NCI-H82 treated with DMSO at 0.1 percent for 48 hours (cell line): ENCODE measurements at regions not wholly inside any gene's neighbourhood (a gene's known extent, or its start where the extent isn't known, plus 50 kb on each side); places are given as distances from the start of the nearest gene placed in this dataset.

Experiments
- DNase-seq: peaks from one replicate; lab custom pipeline; 2025; ENCODE audit not compliant: unreplicated experiment; lab: John Stamatoyannopoulos, UW

DNA sequence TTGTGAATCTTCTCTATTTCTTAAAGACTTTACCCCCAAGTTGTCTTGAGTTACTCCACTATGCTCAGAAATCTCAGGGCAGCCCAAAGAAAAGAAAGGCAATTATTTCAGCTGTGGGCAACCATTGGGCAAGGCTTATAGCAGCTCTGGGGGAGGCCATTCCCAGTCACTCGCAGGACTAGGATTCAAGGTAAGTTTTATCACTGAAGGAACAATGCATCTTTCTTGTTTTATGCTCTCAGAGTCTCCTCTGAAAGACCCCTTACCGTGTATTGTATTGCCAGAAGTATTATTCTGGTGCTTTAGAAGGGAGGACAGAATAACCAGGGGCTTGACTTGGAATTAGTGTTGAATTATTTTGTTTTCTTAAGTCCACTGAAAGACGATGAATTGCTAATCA is 586.3 kb upstream of the MAP3K7 start:
- DNase-seq, result no peak

DNA sequence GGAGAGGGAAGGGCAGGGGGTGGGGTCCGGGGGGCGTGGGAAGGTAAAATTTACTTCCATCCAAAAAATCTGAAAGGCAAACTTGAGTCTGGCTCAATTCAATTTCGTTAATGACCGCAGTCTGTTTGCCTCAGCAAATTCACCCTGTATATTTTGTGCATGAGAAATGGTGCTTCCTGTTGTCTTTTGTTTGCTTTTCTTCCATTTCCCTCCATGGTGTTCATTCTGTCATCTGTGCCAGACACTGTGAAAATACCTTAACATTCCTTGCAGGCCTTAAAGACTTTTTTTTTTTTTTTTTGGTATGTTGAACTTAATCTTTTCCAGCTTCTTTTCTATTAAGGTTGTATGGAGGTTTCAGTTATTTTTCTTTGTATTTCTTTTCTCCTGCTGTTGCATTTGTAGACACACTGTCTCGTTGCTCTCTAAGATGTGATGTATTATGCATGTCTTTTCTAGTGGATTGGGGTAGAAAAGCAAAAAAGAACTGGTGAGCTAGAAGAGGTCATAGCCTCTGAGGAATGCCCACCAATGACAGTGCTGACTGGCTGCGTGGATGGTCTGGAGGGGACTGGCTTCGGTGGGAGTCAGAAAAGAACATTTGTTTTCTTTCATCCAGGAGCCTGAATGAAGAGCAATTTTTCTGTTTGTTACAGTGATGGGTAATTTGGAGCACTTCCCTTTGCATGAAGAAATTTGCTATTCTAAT is 585.0 kb upstream of the MAP3K7 start:
- no peak for DNase-seq

DNA sequence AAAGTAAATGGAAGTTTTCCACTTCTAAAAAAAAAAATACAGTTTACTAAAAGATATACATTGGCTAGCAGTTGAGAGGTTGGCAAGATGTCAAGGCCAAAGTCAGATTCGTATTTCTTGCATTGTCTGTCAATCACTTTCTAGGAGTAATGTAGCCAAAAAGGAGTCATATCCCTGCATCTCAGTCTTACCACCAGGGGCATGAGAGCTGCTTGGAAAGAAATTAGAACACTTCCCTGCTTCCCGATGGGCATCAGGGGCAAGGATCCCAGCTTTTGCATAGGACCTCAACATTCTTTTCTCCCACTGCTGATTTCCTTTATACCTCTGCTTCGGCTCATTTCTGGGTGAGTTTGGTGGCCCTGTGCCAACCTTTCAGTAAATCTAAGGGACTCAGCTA is 581.0 kb upstream of the MAP3K7 start:
- DNase-seq, result no peak

DNA sequence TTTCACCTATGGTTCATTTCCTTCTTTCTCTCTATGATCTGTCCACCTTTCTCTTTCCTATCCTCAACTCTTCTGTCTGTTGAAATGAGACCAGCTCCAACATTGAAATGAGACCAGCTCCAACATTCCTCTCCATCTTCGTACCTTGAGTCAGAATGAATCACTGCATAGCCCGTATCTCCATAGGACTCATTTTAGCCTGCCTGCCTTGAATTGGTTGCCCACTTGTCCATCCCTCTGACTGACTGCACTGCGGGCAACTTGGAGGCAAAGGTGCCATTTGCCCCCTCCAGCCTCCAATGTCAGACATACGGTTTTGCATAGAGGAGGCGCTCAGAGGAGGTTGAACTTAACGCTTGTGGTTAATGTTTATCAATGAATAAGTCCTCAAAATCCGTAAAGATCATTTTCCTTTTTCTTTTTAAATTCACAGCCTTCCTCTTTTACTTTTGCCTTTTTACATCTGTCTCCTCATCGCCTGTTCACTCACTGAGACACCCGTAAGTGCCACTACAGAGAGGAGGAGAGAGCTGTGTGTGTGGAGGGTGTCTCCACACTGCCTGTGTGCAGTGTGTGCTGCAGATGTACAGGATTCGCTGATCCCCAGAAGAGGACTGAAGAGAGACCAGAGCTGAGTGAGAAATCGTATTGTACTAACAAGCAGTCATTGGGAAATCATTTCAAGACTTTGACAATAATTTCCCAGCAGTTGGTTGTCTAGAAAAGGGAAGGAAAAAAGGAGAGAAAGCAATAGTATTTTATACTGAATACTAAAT is 579.6 kb upstream of the MAP3K7 start:
- DNase-seq, result no peak

DNA sequence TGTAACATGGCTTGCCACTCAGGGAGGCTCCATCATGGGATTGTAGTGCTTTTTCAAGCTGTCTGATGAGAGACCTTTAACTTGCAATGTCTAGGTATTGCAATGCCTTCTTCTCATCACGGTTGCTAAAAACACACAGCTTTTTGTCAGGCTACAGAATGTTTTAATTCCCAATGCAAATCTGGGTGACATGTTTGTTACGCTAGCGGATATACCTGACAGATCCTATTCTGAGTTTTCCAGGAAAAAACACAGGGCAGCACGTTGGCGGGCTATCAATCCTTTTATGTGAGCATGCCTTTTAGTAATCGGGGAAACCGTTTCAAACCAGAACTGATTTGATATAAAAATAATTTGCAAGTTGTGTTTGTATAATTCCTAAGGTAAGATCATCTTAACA is 577.2 kb upstream of the MAP3K7 start:
- DNase-seq, result no peak

DNA sequence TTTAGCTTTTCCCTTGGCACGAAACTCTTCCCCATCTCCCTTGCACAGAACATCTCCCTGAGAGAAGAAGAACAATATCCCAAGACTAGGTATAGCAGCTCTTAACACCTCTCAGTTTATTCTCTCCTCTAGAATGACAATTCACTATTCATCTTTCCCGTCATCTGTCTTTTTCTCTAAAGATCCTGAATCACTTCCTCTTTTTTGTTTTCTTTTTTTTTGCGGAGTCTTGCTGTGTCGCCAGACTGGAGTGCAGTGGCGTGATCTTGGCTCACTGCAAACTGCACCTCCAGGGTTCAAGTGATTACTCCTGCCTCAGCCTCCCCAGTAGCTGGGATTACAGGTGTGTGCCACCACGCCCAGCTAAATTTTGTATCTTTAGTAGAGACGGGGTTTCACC is 574.4 kb upstream of the MAP3K7 start:
- DNase-seq, result no peak

DNA sequence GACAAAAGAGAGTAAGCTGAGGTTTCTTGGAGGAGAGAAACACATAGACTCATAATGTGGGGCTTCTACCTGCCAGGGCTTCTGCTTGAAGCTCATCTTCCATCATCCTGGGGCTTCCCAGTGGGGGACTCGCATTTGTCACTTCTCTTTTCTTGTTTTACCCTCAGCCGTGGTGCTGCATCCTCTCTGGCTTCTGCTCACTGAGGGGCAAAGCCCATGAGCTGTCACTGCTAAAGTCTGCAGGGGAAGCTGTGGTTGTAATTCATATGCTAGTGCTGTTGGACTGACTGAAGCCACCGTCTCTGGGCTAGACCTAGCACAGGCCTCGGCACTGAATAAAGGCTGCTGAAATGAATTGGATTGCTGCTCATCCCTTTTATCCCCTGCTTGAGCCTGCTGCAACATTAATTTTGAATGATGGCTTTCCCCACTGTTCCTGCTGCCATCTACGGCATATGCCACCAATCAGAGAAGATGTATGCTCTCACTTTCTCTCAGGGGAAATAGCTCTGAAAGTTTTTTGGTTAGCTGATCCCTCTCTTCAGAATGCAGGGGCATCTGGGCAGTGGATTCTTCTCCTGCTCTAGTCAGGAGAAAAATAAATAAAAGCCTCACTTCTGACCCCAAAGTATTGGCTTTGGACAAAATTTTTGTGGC is 568.4 kb upstream of the MAP3K7 start:
- no peak for DNase-seq

DNA sequence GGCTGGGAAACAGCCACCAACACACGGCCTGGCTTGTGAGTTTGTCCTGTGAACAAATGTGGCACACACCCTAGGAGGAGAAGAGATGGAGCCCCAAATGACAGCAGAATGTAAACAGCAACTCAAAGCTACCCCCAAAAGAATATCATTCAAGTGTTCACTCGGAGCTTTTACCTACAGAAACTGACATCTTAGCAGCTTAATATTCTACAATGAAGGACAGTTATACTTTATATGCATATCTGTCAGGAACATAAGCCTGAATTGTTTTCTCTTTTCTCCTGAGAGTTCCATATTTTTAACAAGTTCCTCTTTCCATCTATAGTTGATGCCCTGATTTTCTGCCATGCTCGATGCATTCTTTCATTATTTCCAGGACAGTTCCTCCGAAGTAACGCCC is 566.0 kb upstream of the MAP3K7 start:
- no peak for DNase-seq

DNA sequence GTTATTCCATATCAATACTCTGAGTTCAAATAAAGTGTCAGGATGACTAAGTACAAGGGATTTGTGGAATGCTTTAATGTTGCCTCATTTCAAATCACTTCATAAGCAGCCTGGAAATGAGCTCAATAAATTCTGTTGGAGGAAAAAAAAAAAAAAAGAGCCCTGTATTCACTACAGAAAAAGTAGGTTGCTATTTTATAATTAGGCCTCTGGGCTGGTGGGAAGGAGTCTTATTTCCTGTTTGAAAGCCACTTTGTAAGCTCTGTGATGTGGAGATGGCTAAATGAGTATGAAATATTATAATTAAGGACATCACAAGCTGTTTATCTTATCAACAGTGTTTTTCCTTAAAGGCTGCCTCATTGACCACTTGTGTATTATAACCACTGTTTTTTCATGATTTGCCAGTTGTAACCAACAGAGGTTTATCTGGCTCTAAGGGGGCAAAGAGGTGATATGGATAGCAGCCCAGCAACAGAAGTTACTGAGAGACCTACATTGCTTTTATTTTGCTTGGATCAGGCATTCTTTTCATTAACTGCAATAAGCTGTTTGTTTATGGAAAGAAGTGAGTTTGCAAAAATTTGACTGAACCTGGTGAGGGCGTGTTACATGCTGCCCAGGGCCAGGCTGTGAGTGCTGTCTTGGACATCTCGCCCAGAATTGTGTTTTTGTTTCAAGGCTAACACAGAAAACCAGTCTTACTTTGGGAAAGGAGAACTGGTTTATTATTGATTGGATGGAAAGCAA is 563.3 kb upstream of the MAP3K7 start:
- DNase-seq, result no peak

DNA sequence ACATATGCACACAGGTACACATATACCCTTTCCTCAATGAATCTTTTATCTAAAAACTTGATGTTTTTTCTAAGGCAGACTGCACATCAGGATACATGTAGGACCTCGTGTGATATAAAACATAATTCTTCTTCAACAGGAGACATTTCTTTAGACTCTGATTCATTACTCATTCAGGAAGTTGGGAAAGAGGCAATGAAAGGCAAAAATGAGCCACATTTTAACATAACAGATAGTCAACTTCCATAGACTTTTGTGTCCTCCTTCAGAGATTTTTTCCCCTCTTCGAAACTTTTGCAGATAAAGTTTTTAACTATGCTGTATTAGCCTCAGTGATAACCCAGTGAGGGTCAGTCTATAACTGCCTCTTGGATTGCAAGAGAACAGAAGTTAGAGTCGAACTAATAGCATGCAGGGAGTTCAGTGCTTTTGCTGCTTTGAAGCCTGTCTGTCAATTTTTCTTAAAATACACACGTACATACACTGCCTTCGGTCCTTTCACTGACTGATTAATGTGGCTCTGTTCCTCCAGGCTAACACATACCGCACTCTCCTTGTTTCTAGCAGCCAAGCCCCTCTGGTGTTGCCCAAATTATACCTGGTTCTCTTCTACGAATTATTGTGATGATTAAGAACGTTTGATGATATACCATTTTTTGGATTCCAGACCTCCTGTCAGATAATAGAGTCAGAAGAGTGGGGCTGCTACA is 562.5 kb upstream of the MAP3K7 start:
- DNase-seq, result no peak

DNA sequence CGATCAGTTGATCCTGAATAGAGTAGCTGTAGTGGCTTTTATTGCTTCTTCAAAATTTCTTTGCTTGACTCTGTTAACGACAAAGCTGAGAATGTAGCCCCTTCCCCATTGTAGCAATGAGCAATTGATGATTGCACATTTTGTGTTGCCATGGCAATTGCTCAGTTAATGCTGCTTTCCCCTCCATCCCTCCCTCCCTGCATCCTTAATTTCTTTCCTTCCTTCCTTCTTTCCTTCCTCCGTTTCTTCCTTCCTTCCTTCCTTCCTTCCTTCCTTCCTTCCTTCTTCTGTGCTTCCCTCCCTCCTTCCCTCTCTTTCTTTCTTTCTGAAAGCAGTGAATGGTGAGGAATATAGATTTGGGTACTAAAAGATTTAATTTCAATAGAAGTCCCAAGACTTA is 557.3 kb upstream of the MAP3K7 start:
- DNase-seq, result no peak

DNA sequence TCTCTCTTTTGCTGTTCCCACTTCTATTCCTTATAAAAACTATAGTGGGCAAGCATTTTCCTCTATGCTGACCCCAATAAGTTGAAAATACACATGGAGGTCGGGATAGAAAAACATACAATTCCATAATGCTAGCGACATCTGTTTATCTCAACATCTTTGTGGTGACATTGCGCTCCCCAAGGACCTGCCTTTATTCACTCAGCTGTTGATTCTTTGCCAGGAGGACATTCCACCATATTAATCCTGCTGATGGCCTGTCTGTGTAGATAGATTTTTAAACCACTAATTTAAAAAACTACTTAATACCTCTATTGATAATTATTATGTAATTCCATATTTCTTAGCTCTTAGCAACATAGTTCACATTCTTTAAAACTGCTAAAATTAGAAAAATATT is 555.3 kb upstream of the MAP3K7 start:
- DNase-seq, result no peak

DNA sequence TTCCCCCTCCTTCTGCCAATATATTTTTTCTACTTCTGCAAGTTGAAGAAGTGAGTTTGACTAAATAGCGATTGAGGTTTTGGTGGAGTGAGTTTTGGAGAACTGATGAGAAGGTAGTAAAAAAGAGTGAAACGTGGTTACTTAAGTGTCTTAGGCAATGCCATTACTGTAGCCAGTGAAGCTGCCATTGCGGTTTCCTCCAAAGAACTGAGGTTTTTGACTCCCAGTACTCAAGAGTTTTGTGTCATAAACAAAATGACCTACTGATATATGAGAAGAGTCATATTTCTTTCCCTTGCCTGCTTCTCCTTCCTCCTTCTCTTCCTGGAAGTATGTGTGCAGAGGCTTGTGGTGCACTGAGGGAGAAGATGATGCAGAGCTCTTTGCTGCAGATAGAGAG is 554.5 kb upstream of the MAP3K7 start:
- no peak for DNase-seq

DNA sequence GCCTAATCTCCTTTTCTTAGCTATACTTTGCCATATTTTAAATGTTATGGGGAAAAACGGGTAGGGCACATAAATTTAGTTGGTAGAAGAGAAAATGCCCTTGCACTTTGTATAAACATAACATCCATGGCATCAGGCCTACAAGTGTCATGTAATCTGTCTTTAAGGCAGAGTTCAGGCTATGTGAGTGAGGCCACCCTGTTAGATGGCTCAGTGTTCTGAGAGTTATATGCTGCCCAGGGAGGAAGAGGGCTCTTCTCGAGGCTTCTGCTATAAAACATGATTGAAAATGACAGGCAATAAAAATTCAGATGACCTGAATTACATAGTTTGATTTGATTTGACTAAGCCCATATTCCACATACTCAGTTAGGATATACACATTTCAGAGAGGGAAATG is 553.6 kb upstream of the MAP3K7 start:
- no peak for DNase-seq

DNA sequence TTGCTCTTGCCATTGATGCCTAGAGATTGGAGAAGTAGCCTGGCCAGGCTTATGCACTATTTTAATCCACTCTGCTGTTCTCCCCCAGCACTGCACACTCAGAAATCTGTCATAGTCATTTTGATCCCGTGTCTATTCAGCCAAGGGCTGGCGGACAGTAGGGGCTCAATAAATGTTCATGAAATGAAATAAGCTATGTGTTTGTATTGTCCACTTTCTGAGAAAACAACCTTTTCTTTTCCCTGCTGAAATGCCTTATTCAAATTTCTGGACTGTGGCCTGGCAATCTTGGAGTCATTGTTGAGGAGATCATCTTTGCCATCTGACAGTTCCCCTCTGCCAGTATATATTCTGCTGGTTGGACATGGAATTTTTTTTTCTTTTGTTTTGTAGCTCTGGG is 550.4 kb upstream of the MAP3K7 start:
- no peak for DNase-seq

DNA sequence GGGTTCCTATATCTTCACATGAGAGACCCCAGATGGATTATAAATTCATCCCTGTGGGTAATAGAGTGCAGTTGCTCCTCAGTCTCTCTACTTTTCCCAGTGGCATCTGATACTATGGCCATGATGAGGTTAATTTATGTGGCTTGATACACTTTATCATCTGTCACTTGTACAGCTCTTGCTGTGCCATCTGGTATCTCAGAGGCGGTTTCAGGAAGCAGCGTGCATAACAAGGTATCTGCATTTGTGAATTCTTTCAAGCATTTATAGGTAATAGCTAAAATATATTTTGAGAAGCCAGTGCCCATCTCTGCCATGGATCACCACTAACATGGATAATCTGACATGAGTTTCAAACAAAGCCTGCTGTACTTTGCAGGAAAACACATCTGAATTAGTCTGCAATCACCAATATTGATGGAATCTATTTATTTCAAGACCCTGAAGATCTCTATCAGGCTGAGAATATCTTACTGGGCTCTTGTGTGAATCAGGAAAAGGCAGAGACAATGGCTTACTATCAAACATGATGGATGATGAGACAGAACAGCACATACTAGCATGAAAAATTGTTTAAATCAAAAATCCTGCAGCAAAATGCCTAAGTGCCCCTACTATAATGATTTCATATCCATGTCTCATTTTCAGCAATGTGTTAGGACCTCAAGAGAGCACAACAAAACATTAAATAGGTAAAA is 548.7 kb upstream of the MAP3K7 start:
- no peak for DNase-seq

DNA sequence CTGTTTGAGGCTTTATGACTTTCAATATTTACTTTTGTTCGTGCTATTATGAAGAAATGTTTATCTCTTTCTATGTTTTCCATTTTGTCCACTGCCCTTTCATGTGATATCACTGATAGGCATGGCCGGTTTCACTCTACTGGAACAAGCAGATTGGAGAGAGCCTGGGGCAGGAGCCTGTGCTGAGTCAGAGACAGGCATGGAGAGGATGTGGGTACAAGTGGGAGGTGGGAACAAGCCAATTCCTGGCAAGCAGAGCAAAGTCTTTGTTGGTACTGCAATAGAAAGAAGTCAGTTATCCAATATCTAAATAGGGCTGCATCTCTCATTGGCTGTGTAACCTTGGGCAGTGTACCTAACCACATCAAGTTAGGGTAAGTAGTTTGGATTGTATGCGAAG is 545.6 kb upstream of the MAP3K7 start:
- no peak for DNase-seq

DNA sequence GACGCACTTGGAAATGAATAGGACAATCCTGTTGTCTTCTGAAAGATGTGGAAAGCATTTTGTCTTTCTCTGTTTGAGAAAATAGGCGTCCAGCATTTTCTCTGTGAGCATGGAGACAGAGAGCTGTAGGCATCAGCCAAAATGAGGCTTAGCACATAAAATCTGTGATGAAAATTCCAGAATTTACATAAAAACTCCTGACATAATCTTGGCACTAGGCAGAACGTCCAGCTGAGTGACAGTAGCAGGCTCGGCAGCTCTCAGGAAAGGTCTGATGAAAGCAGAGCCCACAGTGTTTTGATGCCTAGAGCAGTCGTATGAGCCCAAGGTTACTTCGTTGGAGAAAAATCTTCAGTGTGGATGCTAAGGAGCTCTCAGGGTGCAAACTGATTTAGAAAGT is 543.3 kb upstream of the MAP3K7 start:
- no peak for DNase-seq

DNA sequence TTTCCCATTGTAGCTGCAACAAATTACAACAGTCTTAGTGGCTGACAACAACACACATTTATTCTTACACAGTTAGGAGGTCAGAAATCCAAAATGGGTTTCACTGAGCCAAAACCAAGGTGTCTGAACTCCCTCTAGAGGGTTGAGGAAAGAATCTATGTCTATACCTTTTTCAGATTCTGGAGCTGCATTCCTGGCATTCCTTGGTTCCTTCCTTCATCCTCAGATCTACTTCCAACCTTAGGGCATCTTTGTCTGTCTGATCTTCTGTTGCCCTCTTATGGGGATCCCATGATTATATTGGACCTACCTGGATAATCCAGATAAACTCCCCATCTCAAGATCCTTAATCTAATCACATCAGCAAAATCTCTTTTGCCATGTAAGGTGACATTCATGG is 540.9 kb upstream of the MAP3K7 start:
- DNase-seq, result no peak

DNA sequence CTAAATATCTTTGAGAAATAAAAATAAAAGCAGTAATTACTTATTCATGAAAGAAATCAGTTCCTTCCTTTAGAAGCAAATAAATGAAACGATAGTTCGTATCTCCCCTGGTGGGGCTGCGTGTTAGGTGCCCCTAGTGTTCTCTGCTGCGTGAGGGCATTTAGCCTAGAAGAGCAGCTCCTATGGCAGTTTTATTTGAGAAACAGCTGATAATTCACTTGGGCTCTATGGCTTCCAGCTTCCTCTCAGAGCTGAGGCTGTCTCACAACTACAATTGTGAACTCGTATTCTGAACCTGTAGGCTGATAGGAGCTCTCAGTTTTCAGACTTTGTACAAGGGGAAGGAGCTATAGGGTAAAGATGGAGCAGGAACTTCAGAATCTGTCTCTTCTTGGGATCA is 540.0 kb upstream of the MAP3K7 start:
- DNase-seq, result no peak
